Glutamatergic neuron (in vitro differentiated cells): ENCODE measurements at regions not wholly inside any gene's neighbourhood (a gene's known extent, or its start where the extent isn't known, plus 50 kb on each side); places are given as distances from the start of the nearest gene placed in this dataset.

ENCODE experiments used
- DNase-seq: peaks from one replicate; pipeline ENCODE4 v3.0.0; 2022
- H3K27ac Mint-ChIP-seq: one replicate; pipeline ENCODE4 v1.8.0; 2020; ENCODE audit warnings: mild to moderate bottlenecking, mixed read lengths, inconsistent platforms; ENCODE audit not compliant: unreplicated experiment
- H3K27me3 Mint-ChIP-seq: one replicate; pipeline ENCODE4 v1.8.0; 2020; ENCODE audit warnings: mild to moderate bottlenecking, moderate library complexity, mixed read lengths, inconsistent platforms; ENCODE audit not compliant: unreplicated experiment
- H3K36me3 Mint-ChIP-seq: one replicate; pipeline ENCODE4 v1.8.0; 2020; ENCODE audit warnings: mild to moderate bottlenecking, mixed read lengths, inconsistent platforms; ENCODE audit not compliant: unreplicated experiment
- H3K4me1 Mint-ChIP-seq: one replicate; pipeline ENCODE4 v1.8.0; 2020; ENCODE audit warnings: mild to moderate bottlenecking, low read depth, mixed read lengths, inconsistent platforms; ENCODE audit not compliant: unreplicated experiment
- H3K4me3 Mint-ChIP-seq: one replicate; pipeline ENCODE4 v1.8.0; 2020; ENCODE audit warnings: mild to moderate bottlenecking, mixed read lengths, inconsistent platforms; ENCODE audit not compliant: unreplicated experiment
- H3K9me3 Mint-ChIP-seq: one replicate; pipeline ENCODE4 v1.8.0; 2020; ENCODE audit warnings: mild to moderate bottlenecking, moderate library complexity, mixed read lengths, inconsistent platforms; ENCODE audit not compliant: unreplicated experiment
- TF ChIP-seq, protein P1 (sequence below): fragments of 200-600 bp; sonication (generic); IDR thresholded peaks from one replicate; pipeline ENCODE4 v1.5.0; 2021; ENCODE audit not compliant: partially characterized antibody, unreplicated experiment

DNA sequence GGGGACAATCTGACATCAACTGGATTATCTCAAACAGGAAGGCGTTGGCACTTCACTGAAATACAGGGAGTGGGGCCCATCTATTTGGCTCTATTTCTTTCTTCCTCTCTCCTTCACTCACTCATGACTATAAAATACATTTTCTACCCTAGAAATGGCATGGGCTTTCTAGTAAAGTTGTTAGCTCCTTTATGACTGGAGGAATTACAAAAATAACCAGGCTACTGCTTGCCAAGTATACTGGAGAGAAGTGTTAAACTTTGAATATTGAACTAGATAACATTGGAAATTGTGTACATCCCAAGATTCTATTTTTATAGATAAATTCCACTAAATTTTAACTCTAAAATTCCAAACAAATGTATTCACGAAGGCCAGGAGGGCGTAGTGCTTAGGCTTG lies 255.7 kb upstream of the SORCS1 start:
- no peak overlapping the region for H3K27ac Mint-ChIP-seq
- no peak for DNase-seq
- H3K4me3 Mint-ChIP-seq = no peak overlapping the region
- H3K36me3 Mint-ChIP-seq = no peaks in the 10 kb centered on the region
- H3K27me3 Mint-ChIP-seq = no peaks in the 10 kb centered on the region
- TF ChIP-seq, protein P1, sequence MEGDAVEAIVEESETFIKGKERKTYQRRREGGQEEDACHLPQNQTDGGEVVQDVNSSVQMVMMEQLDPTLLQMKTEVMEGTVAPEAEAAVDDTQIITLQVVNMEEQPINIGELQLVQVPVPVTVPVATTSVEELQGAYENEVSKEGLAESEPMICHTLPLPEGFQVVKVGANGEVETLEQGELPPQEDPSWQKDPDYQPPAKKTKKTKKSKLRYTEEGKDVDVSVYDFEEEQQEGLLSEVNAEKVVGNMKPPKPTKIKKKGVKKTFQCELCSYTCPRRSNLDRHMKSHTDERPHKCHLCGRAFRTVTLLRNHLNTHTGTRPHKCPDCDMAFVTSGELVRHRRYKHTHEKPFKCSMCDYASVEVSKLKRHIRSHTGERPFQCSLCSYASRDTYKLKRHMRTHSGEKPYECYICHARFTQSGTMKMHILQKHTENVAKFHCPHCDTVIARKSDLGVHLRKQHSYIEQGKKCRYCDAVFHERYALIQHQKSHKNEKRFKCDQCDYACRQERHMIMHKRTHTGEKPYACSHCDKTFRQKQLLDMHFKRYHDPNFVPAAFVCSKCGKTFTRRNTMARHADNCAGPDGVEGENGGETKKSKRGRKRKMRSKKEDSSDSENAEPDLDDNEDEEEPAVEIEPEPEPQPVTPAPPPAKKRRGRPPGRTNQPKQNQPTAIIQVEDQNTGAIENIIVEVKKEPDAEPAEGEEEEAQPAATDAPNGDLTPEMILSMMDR = no peak
- H3K4me1 Mint-ChIP-seq = no peaks in the 10 kb centered on the region
- no peaks in the 10 kb centered on the region for H3K9me3 Mint-ChIP-seq

DNA sequence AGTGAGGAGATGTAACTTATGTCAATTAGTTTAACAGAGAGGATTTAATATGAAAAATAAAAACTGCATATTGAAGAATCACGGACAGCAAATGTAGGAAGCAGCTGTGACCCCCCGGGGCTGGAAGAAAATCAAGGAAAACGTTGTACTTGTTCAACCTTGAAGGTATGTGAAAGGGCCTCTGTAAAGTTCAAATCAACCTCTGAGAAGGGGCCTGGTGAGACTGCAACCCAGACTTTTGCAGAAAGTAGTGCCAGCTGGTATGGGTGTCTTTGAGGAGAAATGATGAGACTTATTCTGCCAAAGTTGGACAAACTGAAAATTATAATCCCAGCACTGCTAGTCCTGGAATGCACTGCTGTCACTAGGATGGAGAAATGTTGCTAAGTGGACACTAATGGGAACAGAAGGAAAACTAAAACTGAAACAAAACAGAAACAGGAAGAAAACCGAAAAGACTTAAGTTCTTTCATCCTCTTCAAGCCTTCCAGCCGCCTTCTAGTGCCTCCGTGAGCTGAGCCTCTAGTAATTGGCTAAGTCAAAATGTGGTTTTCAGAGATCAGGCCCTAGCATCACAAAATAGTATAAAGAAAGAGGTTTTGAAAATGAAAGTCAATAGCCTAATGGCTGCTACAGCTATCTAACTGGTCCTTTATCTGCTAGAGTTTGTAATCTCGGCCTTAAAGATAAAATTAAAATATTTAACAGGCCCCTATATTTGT lies 253.7 kb upstream of the SORCS1 start:
- TF ChIP-seq, protein P1 = no peak
- no peak for DNase-seq
- no peaks in the 10 kb centered on the region for H3K27me3 Mint-ChIP-seq
- H3K36me3 Mint-ChIP-seq = no peaks in the 10 kb centered on the region
- no peaks in the 10 kb centered on the region for H3K9me3 Mint-ChIP-seq
- no peaks in the 10 kb centered on the region for H3K4me1 Mint-ChIP-seq
- no peak overlapping the region for H3K4me3 Mint-ChIP-seq
- H3K27ac Mint-ChIP-seq = no peak overlapping the region

DNA sequence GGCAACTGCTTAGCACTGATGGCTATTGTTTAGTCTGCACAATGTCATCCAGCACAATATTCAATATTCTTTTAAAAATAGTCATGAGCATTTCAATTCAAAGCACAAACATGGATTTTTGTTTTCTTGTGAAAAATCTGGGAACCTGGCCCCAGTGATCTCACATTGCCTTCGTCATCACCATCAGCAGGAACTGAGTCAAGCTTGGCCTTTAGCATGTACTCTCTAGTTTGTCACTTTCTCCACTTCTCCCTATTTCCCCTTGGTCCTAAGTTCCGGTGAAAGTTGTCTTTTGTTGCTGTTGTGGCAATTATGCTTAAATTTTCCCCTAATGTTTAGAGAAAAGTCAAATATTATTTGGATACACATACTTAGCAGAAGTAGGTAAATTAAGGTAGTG lies 252.9 kb upstream of the SORCS1 start:
- H3K27ac Mint-ChIP-seq = no peak overlapping the region
- TF ChIP-seq, protein P1 = no peak
- DNase-seq = no peak
- no peaks in the 10 kb centered on the region for H3K9me3 Mint-ChIP-seq
- H3K4me1 Mint-ChIP-seq = peaks cover under 1% of the 10 kb centered on the region
- no peak overlapping the region for H3K4me3 Mint-ChIP-seq
- H3K36me3 Mint-ChIP-seq = no peaks in the 10 kb centered on the region
- H3K27me3 Mint-ChIP-seq = no peaks in the 10 kb centered on the region

DNA sequence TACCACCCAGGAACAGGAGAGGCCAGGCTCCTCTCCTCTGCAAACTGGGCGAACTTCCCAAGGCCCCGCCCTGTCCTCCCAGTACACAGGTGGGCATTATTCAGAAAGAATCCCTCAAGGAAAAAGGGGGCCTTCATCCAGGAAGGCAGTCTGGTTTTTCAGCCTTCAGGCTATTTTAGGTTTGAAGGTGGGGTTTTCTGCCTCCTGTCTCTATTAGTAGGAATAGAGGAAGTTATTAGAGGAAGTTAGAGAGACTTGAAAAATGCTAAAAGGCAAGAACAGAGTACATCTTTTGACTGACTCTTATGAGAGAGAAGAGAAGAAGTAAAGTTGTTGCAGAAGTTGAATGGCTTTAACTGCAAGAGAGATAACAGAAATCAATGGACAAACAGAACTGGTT lies 250.9 kb upstream of the SORCS1 start:
- no peak for DNase-seq
- Mint-ChIP-seq H3K27me3 (no peaks in the 10 kb centered on the region), H3K36me3 (no peaks in the 10 kb centered on the region), H3K4me1 (peaks cover 2% of the 10 kb centered on the region), H3K9me3 (no peaks in the 10 kb centered on the region), H3K27ac (no peak overlapping the region), H3K4me3 (no peak overlapping the region)
- TF ChIP-seq, protein P1 = no peak

DNA sequence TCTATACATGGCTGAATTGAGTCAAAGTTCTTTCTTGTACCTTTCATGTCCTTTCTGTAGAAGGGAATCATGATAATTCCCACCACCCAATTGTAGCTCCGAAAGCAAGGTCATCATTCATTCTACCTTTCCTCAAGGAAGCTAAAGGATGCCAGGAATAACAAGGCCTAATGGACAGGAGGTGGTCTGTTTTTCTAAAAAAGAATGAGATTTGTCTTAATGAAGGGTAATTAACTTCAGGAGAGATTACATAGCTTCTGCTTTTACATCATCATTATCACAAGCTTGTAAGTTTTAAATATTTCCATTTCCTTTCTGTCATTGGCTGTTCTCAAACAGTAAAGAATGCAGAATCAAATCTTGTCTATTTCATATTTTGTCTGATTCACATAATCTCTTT lies 249.5 kb upstream of the SORCS1 start:
- Mint-ChIP-seq H3K4me3 (no peak overlapping the region), H3K4me1 (peaks cover 2% of the 10 kb centered on the region), H3K9me3 (no peaks in the 10 kb centered on the region), H3K36me3 (no peaks in the 10 kb centered on the region), H3K27ac (no peak overlapping the region), H3K27me3 (no peaks in the 10 kb centered on the region)
- DNase-seq = no peak
- TF ChIP-seq, protein P1 = no peak
